GM23338 (cell line): ENCODE measurements at regions not wholly inside any gene's neighbourhood (a gene's known extent, or its start where the extent isn't known, plus 50 kb on each side); places are given as distances from the start of the nearest gene placed in this dataset.

Source experiments
- ATAC-seq: fragments of 200-7000 bp; cut with Tn5 transposase; 3 replicates; pipeline ENCODE4 v1.9.1; 2020
- DNase-seq: peaks from one replicate; pipeline ENCODE4 v3.0.0-alpha.2; 2015; ENCODE audit warnings: low spot score
- H2AFZ ChIP-seq: fragments of 200-600 bp; sonication (generic); 2 replicates; pipeline ENCODE4 v1.8.0; 2016; ENCODE audit warnings: antibody characterized with exemption, mild to moderate bottlenecking, moderate library complexity
- H3F3A ChIP-seq: fragments of 200-600 bp; sonication (generic); replicated peaks from 2 replicates; pipeline ENCODE4 v1.8.0; 2017; ENCODE audit warnings: antibody characterized with exemption, mixed run types, low read depth
- H3K27ac ChIP-seq: fragments of 200-600 bp; sonication (generic); 2 replicates; pipeline ENCODE4 v1.6.1; 2016; ENCODE audit warnings: low read depth
- H3K27me3 ChIP-seq: fragments of 200-600 bp; sonication (generic); 2 replicates; pipeline ENCODE4 v1.8.0; 2016; ENCODE audit warnings: mild to moderate bottlenecking, mixed run types, moderate library complexity; ENCODE audit not compliant: insufficient read depth
- H3K36me3 ChIP-seq: fragments of 200-600 bp; sonication (generic); 2 replicates; pipeline ENCODE4 v1.8.0; 2016; ENCODE audit warnings: mild to moderate bottlenecking; ENCODE audit not compliant: insufficient read depth
- H3K4me1 ChIP-seq: fragments of 200-600 bp; sonication (generic); 2 replicates; pipeline ENCODE4 v1.8.0; 2016; ENCODE audit warnings: mild to moderate bottlenecking, moderate library complexity; ENCODE audit not compliant: insufficient read depth
- H3K4me2 ChIP-seq: fragments of 200-600 bp; sonication (generic); 2 replicates; pipeline ENCODE4 v1.7.1; 2017; ENCODE audit warnings: mixed run types
- H3K4me3 ChIP-seq: fragments of 200-600 bp; sonication (generic); 2 replicates; pipeline ENCODE4 v1.6.1; 2016; ENCODE audit warnings: mixed run types
- H3K79me2 ChIP-seq: fragments of 200-600 bp; sonication (generic); replicated peaks from 2 replicates; pipeline ENCODE4 v1.8.0; 2017; ENCODE audit warnings: mild to moderate bottlenecking; ENCODE audit not compliant: insufficient read depth
- H3K9me2 ChIP-seq: fragments of 200-600 bp; sonication (generic); 2 replicates; pipeline ENCODE4 v1.8.0; 2017; ENCODE audit not compliant: insufficient read depth
- H4K20me1 ChIP-seq: fragments of 200-600 bp; sonication (generic); replicated peaks from 2 replicates; pipeline ENCODE4 v1.8.0; 2017; ENCODE audit warnings: mild to moderate bottlenecking; ENCODE audit not compliant: insufficient read depth
- H3K27ac Mint-ChIP-seq: 2 replicates; pipeline ENCODE4 v1.8.0; 2020; ENCODE audit warnings: inconsistent platforms, mild to moderate bottlenecking, moderate library complexity, mixed read lengths
- H3K27me3 Mint-ChIP-seq: 3 replicates; pipeline ENCODE4 v1.8.0; 2022; ENCODE audit warnings: low read depth, mild to moderate bottlenecking, moderate library complexity, mixed read lengths, inconsistent platforms; ENCODE audit not compliant: insufficient read depth, poor library complexity
- H3K36me3 Mint-ChIP-seq: 3 replicates; pipeline ENCODE4 v1.8.0; 2021; ENCODE audit warnings: low read depth, mild to moderate bottlenecking, inconsistent platforms, moderate library complexity, mixed read lengths
- H3K4me1 Mint-ChIP-seq: 3 replicates; pipeline ENCODE4 v1.8.0; 2020; ENCODE audit warnings: mild to moderate bottlenecking, inconsistent platforms, mixed read lengths
- H3K4me3 Mint-ChIP-seq: 3 replicates; pipeline ENCODE4 v1.8.0; 2021; ENCODE audit warnings: moderate library complexity, mild to moderate bottlenecking, inconsistent platforms, mixed read lengths
- H3K9me3 Mint-ChIP-seq: 3 replicates; pipeline ENCODE4 v1.8.0; 2020; ENCODE audit warnings: moderate library complexity, mild to moderate bottlenecking, inconsistent platforms, mixed read lengths
- EZH2phosphoT487 ChIP-seq: fragments of 200-600 bp; sonication (generic); IDR thresholded peaks from one replicate; pipeline ENCODE4 v1.8.1; 2018; ENCODE audit warnings: antibody characterized with exemption; ENCODE audit not compliant: unreplicated experiment
- NANOG ChIP-seq: IDR thresholded peaks from 2 replicates; pipeline ENCODE4 v1.6.1; 2016; ENCODE audit warnings: antibody characterized with exemption, borderline replicate concordance
- POLR2AphosphoS5 ChIP-seq: IDR thresholded peaks from 2 replicates; pipeline ENCODE4 v1.6.1; 2016; ENCODE audit warnings: antibody characterized with exemption, low read depth
- STAT1 ChIP-seq: IDR thresholded peaks from one replicate; pipeline ENCODE4 v1.6.1; 2016; ENCODE audit warnings: antibody characterized with exemption; ENCODE audit not compliant: unreplicated experiment
- TF ChIP-seq, protein P1 (sequence below): IDR thresholded peaks from one replicate; pipeline ENCODE4 v1.6.1; 2018; ENCODE audit warnings: antibody characterized with exemption; ENCODE audit not compliant: unreplicated experiment
- TF ChIP-seq, protein P2 (sequence below): fragments of 250-450 bp; sonication (Bioruptor Pico); IDR thresholded peaks from 2 replicates; pipeline ENCODE4 v1.5.0; 2020; ENCODE audit warnings: mild to moderate bottlenecking, moderate library complexity
- TF ChIP-seq, protein P3 (sequence below), 2 experiments: fragments of 200-600 bp in 1 of 2; sonication (generic) in 1 of 2; conservative IDR thresholded peaks; 2 replicates each; pipeline versions ENCODE4 v1.5.1 to v1.6.1; 2016 to 2017; ENCODE audit warnings: antibody characterized with exemption in 2 of 2, low read depth in 2 of 2, mild to moderate bottlenecking in 2 of 2, moderate library complexity in 1 of 2

DNA sequence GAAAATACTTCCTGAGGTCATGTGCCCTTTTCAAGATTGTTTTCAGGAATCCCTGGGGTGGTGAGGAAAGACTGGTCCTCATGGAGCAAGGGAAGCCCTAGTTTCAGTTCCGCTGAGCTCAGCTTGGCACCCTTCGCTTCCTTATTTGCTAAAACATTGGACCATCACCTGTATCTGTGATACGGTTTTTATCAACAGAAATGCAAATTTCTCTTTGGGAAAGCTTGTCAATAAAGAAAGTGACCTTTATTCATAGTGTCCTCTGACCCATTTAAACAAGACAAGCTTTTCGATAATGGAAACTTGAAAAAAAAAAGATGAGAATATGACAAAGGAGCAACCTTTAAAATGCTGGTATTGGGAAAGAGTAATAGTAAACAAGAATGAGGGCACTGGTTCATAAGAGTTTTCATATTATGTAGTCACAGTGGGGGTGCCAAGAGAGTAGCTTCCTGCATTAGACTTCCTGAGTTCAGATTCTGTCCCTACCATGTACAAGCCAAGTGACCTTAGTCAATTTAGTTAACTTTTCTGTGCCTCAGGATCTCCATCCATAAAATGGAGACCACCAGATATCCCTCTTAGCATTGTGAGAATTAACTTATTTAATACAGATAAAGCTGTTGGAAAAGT lies 57.0 kb upstream of the RAI2 start:
- H3K9me2 ChIP-seq, result no peaks in the 10 kb centered on the region
- no peaks in the 10 kb centered on the region for H3F3A ChIP-seq
- H3K4me3 ChIP-seq, result no peak overlapping the region
- no peak overlapping the region for H3K4me2 ChIP-seq
- no peaks in the 10 kb centered on the region for H3K27me3 ChIP-seq
- H3K4me1 Mint-ChIP-seq, result no peaks in the 10 kb centered on the region
- H3K27me3 Mint-ChIP-seq, result no peaks in the 10 kb centered on the region
- no peaks in the 10 kb centered on the region for H3K9me3 Mint-ChIP-seq
- no peaks in the 10 kb centered on the region for H3K36me3 Mint-ChIP-seq
- DNase-seq (no peak), ATAC-seq (no peak)
- H3K79me2 ChIP-seq, result no peaks in the 10 kb centered on the region
- H3K4me1 ChIP-seq, result no peaks in the 10 kb centered on the region
- H4K20me1 ChIP-seq, result no peaks in the 10 kb centered on the region
- no peak overlapping the region for H3K27ac Mint-ChIP-seq
- no peak overlapping the region for H3K4me3 Mint-ChIP-seq
- H2AFZ ChIP-seq, result no peak overlapping the region
- no peak for TF ChIP-seq NANOG
- TF ChIP-seq, protein P1, sequence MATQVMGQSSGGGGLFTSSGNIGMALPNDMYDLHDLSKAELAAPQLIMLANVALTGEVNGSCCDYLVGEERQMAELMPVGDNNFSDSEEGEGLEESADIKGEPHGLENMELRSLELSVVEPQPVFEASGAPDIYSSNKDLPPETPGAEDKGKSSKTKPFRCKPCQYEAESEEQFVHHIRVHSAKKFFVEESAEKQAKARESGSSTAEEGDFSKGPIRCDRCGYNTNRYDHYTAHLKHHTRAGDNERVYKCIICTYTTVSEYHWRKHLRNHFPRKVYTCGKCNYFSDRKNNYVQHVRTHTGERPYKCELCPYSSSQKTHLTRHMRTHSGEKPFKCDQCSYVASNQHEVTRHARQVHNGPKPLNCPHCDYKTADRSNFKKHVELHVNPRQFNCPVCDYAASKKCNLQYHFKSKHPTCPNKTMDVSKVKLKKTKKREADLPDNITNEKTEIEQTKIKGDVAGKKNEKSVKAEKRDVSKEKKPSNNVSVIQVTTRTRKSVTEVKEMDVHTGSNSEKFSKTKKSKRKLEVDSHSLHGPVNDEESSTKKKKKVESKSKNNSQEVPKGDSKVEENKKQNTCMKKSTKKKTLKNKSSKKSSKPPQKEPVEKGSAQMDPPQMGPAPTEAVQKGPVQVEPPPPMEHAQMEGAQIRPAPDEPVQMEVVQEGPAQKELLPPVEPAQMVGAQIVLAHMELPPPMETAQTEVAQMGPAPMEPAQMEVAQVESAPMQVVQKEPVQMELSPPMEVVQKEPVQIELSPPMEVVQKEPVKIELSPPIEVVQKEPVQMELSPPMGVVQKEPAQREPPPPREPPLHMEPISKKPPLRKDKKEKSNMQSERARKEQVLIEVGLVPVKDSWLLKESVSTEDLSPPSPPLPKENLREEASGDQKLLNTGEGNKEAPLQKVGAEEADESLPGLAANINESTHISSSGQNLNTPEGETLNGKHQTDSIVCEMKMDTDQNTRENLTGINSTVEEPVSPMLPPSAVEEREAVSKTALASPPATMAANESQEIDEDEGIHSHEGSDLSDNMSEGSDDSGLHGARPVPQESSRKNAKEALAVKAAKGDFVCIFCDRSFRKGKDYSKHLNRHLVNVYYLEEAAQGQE, result no peak
- TF ChIP-seq, protein P2, sequence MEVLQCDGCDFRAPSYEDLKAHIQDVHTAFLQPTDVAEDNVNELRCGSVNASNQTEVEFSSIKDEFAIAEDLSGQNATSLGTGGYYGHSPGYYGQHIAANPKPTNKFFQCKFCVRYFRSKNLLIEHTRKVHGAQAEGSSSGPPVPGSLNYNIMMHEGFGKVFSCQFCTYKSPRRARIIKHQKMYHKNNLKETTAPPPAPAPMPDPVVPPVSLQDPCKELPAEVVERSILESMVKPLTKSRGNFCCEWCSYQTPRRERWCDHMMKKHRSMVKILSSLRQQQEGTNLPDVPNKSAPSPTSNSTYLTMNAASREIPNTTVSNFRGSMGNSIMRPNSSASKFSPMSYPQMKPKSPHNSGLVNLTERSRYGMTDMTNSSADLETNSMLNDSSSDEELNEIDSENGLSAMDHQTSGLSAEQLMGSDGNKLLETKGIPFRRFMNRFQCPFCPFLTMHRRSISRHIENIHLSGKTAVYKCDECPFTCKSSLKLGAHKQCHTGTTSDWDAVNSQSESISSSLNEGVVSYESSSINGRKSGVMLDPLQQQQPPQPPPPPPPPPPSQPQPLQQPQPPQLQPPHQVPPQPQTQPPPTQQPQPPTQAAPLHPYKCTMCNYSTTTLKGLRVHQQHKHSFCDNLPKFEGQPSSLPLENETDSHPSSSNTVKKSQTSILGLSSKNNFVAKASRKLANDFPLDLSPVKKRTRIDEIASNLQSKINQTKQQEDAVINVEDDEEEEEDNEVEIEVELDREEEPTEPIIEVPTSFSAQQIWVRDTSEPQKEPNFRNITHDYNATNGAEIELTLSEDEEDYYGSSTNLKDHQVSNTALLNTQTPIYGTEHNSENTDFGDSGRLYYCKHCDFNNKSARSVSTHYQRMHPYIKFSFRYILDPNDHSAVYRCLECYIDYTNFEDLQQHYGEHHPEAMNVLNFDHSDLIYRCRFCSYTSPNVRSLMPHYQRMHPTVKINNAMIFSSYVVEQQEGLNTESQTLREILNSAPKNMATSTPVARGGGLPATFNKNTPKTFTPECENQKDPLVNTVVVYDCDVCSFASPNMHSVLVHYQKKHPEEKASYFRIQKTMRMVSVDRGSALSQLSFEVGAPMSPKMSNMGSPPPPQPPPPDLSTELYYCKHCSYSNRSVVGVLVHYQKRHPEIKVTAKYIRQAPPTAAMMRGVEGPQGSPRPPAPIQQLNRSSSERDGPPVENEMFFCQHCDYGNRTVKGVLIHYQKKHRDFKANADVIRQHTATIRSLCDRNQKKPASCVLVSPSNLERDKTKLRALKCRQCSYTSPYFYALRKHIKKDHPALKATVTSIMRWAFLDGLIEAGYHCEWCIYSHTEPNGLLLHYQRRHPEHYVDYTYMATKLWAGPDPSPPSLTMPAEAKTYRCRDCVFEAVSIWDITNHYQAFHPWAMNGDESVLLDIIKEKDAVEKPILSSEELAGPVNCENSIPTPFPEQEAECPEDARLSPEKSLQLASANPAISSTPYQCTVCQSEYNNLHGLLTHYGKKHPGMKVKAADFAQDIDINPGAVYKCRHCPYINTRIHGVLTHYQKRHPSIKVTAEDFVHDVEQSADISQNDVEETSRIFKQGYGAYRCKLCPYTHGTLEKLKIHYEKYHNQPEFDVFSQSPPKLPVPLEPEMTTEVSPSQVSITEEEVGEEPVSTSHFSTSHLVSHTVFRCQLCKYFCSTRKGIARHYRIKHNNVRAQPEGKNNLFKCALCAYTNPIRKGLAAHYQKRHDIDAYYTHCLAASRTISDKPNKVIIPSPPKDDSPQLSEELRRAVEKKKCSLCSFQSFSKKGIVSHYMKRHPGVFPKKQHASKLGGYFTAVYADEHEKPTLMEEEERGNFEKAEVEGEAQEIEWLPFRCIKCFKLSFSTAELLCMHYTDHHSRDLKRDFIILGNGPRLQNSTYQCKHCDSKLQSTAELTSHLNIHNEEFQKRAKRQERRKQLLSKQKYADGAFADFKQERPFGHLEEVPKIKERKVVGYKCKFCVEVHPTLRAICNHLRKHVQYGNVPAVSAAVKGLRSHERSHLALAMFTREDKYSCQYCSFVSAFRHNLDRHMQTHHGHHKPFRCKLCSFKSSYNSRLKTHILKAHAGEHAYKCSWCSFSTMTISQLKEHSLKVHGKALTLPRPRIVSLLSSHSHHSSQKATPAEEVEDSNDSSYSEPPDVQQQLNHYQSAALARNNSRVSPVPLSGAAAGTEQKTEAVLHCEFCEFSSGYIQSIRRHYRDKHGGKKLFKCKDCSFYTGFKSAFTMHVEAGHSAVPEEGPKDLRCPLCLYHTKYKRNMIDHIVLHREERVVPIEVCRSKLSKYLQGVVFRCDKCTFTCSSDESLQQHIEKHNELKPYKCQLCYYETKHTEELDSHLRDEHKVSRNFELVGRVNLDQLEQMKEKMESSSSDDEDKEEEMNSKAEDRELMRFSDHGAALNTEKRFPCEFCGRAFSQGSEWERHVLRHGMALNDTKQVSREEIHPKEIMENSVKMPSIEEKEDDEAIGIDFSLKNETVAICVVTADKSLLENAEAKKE (CRISPR knock-in tag), result no peak
- TF ChIP-seq, protein P3, sequence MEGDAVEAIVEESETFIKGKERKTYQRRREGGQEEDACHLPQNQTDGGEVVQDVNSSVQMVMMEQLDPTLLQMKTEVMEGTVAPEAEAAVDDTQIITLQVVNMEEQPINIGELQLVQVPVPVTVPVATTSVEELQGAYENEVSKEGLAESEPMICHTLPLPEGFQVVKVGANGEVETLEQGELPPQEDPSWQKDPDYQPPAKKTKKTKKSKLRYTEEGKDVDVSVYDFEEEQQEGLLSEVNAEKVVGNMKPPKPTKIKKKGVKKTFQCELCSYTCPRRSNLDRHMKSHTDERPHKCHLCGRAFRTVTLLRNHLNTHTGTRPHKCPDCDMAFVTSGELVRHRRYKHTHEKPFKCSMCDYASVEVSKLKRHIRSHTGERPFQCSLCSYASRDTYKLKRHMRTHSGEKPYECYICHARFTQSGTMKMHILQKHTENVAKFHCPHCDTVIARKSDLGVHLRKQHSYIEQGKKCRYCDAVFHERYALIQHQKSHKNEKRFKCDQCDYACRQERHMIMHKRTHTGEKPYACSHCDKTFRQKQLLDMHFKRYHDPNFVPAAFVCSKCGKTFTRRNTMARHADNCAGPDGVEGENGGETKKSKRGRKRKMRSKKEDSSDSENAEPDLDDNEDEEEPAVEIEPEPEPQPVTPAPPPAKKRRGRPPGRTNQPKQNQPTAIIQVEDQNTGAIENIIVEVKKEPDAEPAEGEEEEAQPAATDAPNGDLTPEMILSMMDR (conservative IDR thresholded peaks at IDR 0.05; ENCODE audit: low read depth in 2 of 2), result no peak
- no peak for TF ChIP-seq POLR2AphosphoS5
- no peak for TF ChIP-seq STAT1
- no peak for TF ChIP-seq EZH2phosphoT487
- no peak overlapping the region for H3K27ac ChIP-seq
- no peaks in the 10 kb centered on the region for H3K36me3 ChIP-seq
